DND-41 (cell line): ENCODE measurements at regions not wholly inside any gene's neighbourhood (a gene's known extent, or its start where the extent isn't known, plus 50 kb on each side); places are given as distances from the start of the nearest gene placed in this dataset.

ENCODE experiments used
- EZH2 ChIP-seq: IDR thresholded peaks from 3 replicates; pipeline ENCODE4 v1.6.1; 2012; ENCODE audit warnings: borderline replicate concordance, low read depth, mild to moderate bottlenecking, moderate library complexity, low read length, inconsistent platforms; ENCODE audit not compliant: severe bottlenecking
- TF ChIP-seq, protein P1 (sequence below): IDR thresholded peaks from 2 replicates; pipeline ENCODE4 v1.5.1; 2012; ENCODE audit warnings: borderline replicate concordance, low read length, moderate library complexity, mild to moderate bottlenecking; ENCODE audit not compliant: poor library complexity, severe bottlenecking; ENCODE audit errors: extremely low read depth

GRCh38 chr11:23997356-23997755, 499.5 kb upstream of the LUZP2 start:
- TF ChIP-seq, protein P1, sequence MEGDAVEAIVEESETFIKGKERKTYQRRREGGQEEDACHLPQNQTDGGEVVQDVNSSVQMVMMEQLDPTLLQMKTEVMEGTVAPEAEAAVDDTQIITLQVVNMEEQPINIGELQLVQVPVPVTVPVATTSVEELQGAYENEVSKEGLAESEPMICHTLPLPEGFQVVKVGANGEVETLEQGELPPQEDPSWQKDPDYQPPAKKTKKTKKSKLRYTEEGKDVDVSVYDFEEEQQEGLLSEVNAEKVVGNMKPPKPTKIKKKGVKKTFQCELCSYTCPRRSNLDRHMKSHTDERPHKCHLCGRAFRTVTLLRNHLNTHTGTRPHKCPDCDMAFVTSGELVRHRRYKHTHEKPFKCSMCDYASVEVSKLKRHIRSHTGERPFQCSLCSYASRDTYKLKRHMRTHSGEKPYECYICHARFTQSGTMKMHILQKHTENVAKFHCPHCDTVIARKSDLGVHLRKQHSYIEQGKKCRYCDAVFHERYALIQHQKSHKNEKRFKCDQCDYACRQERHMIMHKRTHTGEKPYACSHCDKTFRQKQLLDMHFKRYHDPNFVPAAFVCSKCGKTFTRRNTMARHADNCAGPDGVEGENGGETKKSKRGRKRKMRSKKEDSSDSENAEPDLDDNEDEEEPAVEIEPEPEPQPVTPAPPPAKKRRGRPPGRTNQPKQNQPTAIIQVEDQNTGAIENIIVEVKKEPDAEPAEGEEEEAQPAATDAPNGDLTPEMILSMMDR: no peak
- no peak for TF ChIP-seq EZH2
